HG03039 (cell line): ENCODE measurements at regions not wholly inside any gene's neighbourhood (a gene's known extent, or its start where the extent isn't known, plus 50 kb on each side); places are given as distances from the start of the nearest gene placed in this dataset.
"Not testable (repeated sequence)": the region's sequence is repeated elsewhere in the genome, so short reads cannot be mapped to it uniquely, and the experiment has no call there.

Experiments
- ATAC-seq: cut with Tn5 transposase; IDR thresholded peaks from one replicate; pipeline ENCODE4 v1.9.1; 2021; ENCODE audit warnings: mild to moderate bottlenecking, moderate library complexity; ENCODE audit not compliant: unreplicated experiment

- no peak for ATAC-seq
Observed at GRCh38 chr6:14882394-14883026, 363.4 kb upstream of the JARID2 start.

- no peak for ATAC-seq
Observed at GRCh38 chr6:14883921-14884320, 361.9 kb upstream of the JARID2 start.

- no peak for ATAC-seq
Observed at GRCh38 chr6:14885498-14885897, 360.4 kb upstream of the JARID2 start.

GRCh38 chr6:14887181-14887580 is 358.7 kb upstream of the JARID2 start:
- no peak for ATAC-seq

- ATAC-seq = no peak
Observed at GRCh38 chr6:14887986-14888574, 357.8 kb upstream of the JARID2 start.

GRCh38 chr6:14888575-14889000 is 357.3 kb upstream of the JARID2 start:
- ATAC-seq = no peak

- no peak for ATAC-seq
Observed at GRCh38 chr6:14889188-14889587, 356.7 kb upstream of the JARID2 start.

- ATAC-seq = no peak
Observed at GRCh38 chr6:14889611-14890593, 356.0 kb upstream of the JARID2 start.

GRCh38 chr6:14891820-14892375 is 354.0 kb upstream of the JARID2 start:
- ATAC-seq = not testable (repeated sequence)

GRCh38 chr6:14894105-14894504 is 351.8 kb upstream of the JARID2 start:
- no peak for ATAC-seq

- ATAC-seq = no peak
Observed at GRCh38 chr6:14896475-14896874, 349.4 kb upstream of the JARID2 start.

- no peak for ATAC-seq
Observed at GRCh38 chr6:14897831-14898230, 348.0 kb upstream of the JARID2 start.

GRCh38 chr6:14899441-14899840 is 346.4 kb upstream of the JARID2 start:
- ATAC-seq = not testable (repeated sequence)

GRCh38 chr6:14900919-14901318 is 344.9 kb upstream of the JARID2 start:
- ATAC-seq = no peak

- ATAC-seq = no peak
Observed at GRCh38 chr6:14903176-14904038, 342.5 kb upstream of the JARID2 start.

GRCh38 chr6:14905201-14905600 is 340.7 kb upstream of the JARID2 start:
- ATAC-seq = no peak

- no peak for ATAC-seq
Observed at GRCh38 chr6:14906621-14907020, 339.2 kb upstream of the JARID2 start.

GRCh38 chr6:14910692-14911547 is 334.9 kb upstream of the JARID2 start:
- peak; percentile 68 for ATAC-seq

- ATAC-seq = no peak
Observed at GRCh38 chr6:14912226-14912625, 333.6 kb upstream of the JARID2 start.
